C4-2B (cell line): ENCODE measurements at regions not wholly inside any gene's neighbourhood (a gene's known extent, or its start where the extent isn't known, plus 50 kb on each side); places are given as distances from the start of the nearest gene placed in this dataset.

ENCODE experiments used
- ZFX ChIP-seq: fragments of 450-650 bp; IDR thresholded peaks from 2 replicates; pipeline ENCODE4 v1.6.1; 2017
- TF ChIP-seq, protein P1 (sequence below): fragments of 450-650 bp; conservative IDR thresholded peaks from 2 replicates; pipeline ENCODE4 v1.5.1; 2017; ENCODE audit warnings: mild to moderate bottlenecking

DNA sequence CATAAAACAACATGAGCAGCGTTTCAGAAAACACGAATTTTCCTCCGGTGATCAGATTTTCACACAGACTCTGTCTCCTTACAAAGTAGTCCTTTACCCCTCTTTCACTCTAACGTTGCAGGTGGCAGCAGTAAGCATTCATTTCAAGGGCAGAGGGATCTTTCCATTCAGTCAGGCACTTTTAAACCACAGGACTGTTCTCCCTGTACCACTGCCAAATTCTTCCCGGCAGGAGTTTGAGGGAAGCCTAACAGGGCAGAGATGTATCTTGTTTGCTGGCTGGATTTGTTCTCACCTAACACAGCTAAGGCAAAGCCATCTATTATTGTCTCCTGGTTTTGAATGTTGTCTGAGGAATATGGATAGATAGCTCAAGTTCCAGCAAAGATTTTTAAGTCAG is 1187.3 kb upstream of the SEL1L start:
- TF ChIP-seq, protein P1, sequence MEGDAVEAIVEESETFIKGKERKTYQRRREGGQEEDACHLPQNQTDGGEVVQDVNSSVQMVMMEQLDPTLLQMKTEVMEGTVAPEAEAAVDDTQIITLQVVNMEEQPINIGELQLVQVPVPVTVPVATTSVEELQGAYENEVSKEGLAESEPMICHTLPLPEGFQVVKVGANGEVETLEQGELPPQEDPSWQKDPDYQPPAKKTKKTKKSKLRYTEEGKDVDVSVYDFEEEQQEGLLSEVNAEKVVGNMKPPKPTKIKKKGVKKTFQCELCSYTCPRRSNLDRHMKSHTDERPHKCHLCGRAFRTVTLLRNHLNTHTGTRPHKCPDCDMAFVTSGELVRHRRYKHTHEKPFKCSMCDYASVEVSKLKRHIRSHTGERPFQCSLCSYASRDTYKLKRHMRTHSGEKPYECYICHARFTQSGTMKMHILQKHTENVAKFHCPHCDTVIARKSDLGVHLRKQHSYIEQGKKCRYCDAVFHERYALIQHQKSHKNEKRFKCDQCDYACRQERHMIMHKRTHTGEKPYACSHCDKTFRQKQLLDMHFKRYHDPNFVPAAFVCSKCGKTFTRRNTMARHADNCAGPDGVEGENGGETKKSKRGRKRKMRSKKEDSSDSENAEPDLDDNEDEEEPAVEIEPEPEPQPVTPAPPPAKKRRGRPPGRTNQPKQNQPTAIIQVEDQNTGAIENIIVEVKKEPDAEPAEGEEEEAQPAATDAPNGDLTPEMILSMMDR = no peak
- TF ChIP-seq ZFX = no peak
